ENCODE measurements at regions not wholly inside any gene's neighbourhood (a gene's known extent, or its start where the extent isn't known, plus 50 kb on each side); places are given as distances from the start of the nearest gene placed in this dataset.
A peak's percentile ranks its signal among the peaks of the same experiment; 100 is the strongest.

DNA sequence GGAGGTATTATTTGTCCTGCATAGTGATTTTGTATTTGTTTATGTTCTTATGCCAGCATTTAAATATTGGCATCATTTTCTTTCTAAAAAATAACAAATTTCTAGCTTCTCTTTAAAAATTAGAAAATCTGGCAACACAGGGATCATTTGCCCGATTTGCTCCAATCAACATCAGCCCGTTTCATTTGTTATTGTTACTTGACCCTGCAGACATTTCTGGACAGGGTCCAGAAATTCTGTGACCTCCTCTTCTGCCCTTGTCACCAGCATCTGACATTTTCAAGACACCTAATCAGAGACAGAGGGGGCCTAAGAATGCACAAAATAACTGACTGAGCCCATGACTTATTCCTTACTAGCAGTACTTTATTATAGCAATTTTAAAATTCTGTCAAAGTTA lies 253.3 kb downstream of the MREG start:
- Histone ChIP-seq H3K9me3 (replicated peaks; ENCODE audit: control insufficient read depth, low read depth, low read length) (no peaks in the 10 kb centered on the region), H3K27me3 (ENCODE audit: control insufficient read depth, insufficient read depth, low read length) (no peaks in the 10 kb centered on the region), H3K36me3 (ENCODE audit: control insufficient read depth, insufficient read depth, low read length) (no peaks in the 10 kb centered on the region), H3K4me3 (ENCODE audit: low read length) (no peak overlapping the region), H3K4me1 (ENCODE audit: control insufficient read depth, insufficient read depth, low read length) (peaks cover 2% of the 10 kb centered on the region), H3K27ac (ENCODE audit: low read length) (no peak overlapping the region)
- WGBS (ENCODE audit: insufficient coverage): 70% methylated on average over 2 of the region's 2 CpGs
- no peak for DNase-seq

DNA sequence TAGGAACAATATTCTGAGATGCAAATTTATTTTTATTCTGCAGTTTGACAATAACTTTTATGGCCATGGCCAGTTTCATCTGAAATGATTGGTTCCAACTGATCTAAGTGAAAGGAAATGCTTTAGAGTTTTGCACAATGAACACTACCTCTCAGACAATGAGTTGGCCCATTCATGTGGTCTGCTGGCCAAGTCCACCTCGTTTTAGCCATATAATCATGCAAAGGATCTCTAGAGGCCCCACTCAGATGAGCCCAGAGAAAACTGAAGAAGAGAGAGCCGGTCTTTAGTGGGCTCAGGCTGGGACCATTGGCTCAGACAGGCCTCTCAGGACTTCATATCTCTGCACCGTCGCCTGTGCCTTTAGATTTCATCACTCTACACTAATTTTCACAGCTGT lies 254.7 kb downstream of the MREG start:
- no peaks in the 10 kb centered on the region for H3K9me3 ChIP-seq (replicated peaks; ENCODE audit: control insufficient read depth, low read depth, low read length)
- no peak overlapping the region for H3K27ac ChIP-seq (ENCODE audit: low read length)
- peaks cover 2% of the 10 kb centered on the region for H3K4me1 ChIP-seq (ENCODE audit: control insufficient read depth, insufficient read depth, low read length)
- no peaks in the 10 kb centered on the region for H3K36me3 ChIP-seq (ENCODE audit: control insufficient read depth, insufficient read depth, low read length)
- H3K4me3 ChIP-seq (ENCODE audit: low read length): no peak overlapping the region
- 50% methylated on average over 1 of the region's 4 CpGs for WGBS (ENCODE audit: insufficient coverage)
- H3K27me3 ChIP-seq (ENCODE audit: control insufficient read depth, insufficient read depth, low read length): no peaks in the 10 kb centered on the region
- peak; percentile 66 for DNase-seq

DNA sequence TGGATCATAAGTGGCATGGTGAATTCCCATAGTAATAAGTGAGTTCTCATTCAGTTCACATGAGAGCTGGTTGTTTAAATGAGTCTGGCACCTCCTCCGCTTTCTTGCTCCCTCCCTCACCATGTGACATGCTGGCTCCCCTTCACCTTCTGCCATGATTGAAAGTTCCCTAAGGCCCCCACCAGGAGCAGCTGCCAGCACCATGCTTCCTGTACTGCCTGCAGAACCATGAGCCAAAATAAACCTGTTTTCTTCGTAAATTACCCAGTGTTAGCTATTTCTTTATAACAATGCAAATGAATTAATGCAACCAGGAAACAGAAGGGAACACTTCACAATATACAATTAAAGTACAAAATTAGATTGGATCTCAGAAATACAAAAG lies 257.0 kb downstream of the MREG start:
- no peak overlapping the region for H3K27ac ChIP-seq (ENCODE audit: low read length)
- no peaks in the 10 kb centered on the region for H3K36me3 ChIP-seq (ENCODE audit: control insufficient read depth, insufficient read depth, low read length)
- 100% methylated on average over 1 of the region's 2 CpGs for WGBS (ENCODE audit: insufficient coverage)
- no peaks in the 10 kb centered on the region for H3K9me3 ChIP-seq (replicated peaks; ENCODE audit: control insufficient read depth, low read depth, low read length)
- peaks cover 2% of the 10 kb centered on the region for H3K4me1 ChIP-seq (ENCODE audit: control insufficient read depth, insufficient read depth, low read length)
- H3K27me3 ChIP-seq (ENCODE audit: control insufficient read depth, insufficient read depth, low read length): no peaks in the 10 kb centered on the region
- no peak for DNase-seq
- no peak overlapping the region for H3K4me3 ChIP-seq (ENCODE audit: low read length)

- 100% methylated on average over 1 of the region's 4 CpGs for WGBS (ENCODE audit: insufficient coverage)
- no peak for DNase-seq
- Histone ChIP-seq H3K9me3 (replicated peaks; ENCODE audit: control insufficient read depth, low read depth, low read length) (no peaks in the 10 kb centered on the region), H3K4me3 (ENCODE audit: low read length) (no peak overlapping the region), H3K36me3 (ENCODE audit: control insufficient read depth, insufficient read depth, low read length) (no peaks in the 10 kb centered on the region), H3K27me3 (ENCODE audit: control insufficient read depth, insufficient read depth, low read length) (no peaks in the 10 kb centered on the region), H3K4me1 (ENCODE audit: control insufficient read depth, insufficient read depth, low read length) (peaks cover 2% of the 10 kb centered on the region), H3K27ac (ENCODE audit: low read length) (no peak overlapping the region)
Observed at GRCh38 chr2:215755641-215756345, 257.6 kb downstream of the MREG start.

- Histone ChIP-seq H3K9me3 (replicated peaks; ENCODE audit: control insufficient read depth, low read depth, low read length) (no peaks in the 10 kb centered on the region), H3K4me3 (ENCODE audit: low read length) (no peak overlapping the region), H3K36me3 (ENCODE audit: control insufficient read depth, insufficient read depth, low read length) (no peaks in the 10 kb centered on the region), H3K27me3 (ENCODE audit: control insufficient read depth, insufficient read depth, low read length) (no peaks in the 10 kb centered on the region), H3K4me1 (ENCODE audit: control insufficient read depth, insufficient read depth, low read length) (peaks cover 7% of the 10 kb centered on the region), H3K27ac (ENCODE audit: low read length) (no peak overlapping the region)
- 72% methylated on average over 2 of the region's 3 CpGs for WGBS (ENCODE audit: insufficient coverage)
- DNase-seq: peak; percentile 46
Observed at GRCh38 chr2:215754546-215754945, 258.8 kb downstream of the MREG start.

DNA sequence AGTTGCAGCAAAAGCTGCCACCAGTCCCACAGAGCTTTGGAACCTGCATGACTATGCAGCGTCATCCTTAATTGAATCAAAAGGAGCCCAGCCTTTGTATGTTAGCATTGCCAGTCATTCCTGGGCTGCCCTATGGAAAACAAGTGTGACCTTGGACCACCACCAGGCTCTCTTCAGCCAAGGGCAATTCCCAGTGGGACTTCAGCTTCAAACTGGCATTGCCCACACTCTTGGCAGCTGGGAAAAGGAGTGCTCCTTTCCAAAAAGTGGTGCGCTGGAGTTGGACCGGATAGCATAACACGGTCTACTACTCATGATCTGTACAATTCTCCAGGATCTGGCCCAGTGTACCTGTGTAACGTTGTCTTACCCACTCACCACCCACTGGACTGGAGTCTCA lies 259.5 kb downstream of the MREG start:
- 92% methylated on average over 5 of the region's 5 CpGs for WGBS (ENCODE audit: insufficient coverage)
- peaks cover 12% of the 10 kb centered on the region for H3K4me1 ChIP-seq (ENCODE audit: control insufficient read depth, insufficient read depth, low read length)
- H3K27ac ChIP-seq (ENCODE audit: low read length): no peak overlapping the region
- DNase-seq: no peak
- no peaks in the 10 kb centered on the region for H3K9me3 ChIP-seq (replicated peaks; ENCODE audit: control insufficient read depth, low read depth, low read length)
- H3K4me3 ChIP-seq (ENCODE audit: low read length): no peak overlapping the region
- no peaks in the 10 kb centered on the region for H3K36me3 ChIP-seq (ENCODE audit: control insufficient read depth, insufficient read depth, low read length)
- H3K27me3 ChIP-seq (ENCODE audit: control insufficient read depth, insufficient read depth, low read length): no peaks in the 10 kb centered on the region

DNA sequence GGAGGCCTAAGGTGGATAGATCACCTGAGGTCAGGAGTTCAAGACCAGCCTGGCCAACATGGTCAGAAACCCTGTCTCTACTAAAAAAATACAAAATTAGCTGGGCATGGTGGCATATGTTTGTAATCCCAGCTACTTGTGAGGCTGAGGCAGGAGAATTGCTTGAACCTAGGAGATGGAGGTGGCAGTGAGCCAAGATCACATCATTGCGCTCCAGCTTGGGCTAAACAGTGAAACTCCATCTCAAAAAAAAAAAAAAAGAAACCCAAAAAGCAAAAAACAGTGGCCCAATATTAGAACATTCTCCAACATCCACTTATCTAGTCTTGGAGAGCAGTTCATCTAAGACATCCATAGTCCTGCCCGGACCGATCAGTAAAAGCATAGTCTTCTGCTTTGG lies 260.4 kb downstream of the MREG start:
- WGBS (ENCODE audit: insufficient coverage): no CpG with 5 or more reads among the region's 3 CpGs
- H3K27me3 ChIP-seq (ENCODE audit: control insufficient read depth, insufficient read depth, low read length): no peaks in the 10 kb centered on the region
- no peak for DNase-seq
- no peaks in the 10 kb centered on the region for H3K36me3 ChIP-seq (ENCODE audit: control insufficient read depth, insufficient read depth, low read length)
- no peak overlapping the region for H3K4me3 ChIP-seq (ENCODE audit: low read length)
- H3K4me1 ChIP-seq (ENCODE audit: control insufficient read depth, insufficient read depth, low read length): peaks cover 17% of the 10 kb centered on the region
- no peak overlapping the region for H3K27ac ChIP-seq (ENCODE audit: low read length)
- no peaks in the 10 kb centered on the region for H3K9me3 ChIP-seq (replicated peaks; ENCODE audit: control insufficient read depth, low read depth, low read length)

GRCh38 chr2:215752436-215752835 lies 260.9 kb downstream of the MREG start:
- H3K27ac ChIP-seq (ENCODE audit: low read length): no peak overlapping the region
- no peak overlapping the region for H3K4me3 ChIP-seq (ENCODE audit: low read length)
- peaks cover 17% of the 10 kb centered on the region for H3K4me1 ChIP-seq (ENCODE audit: control insufficient read depth, insufficient read depth, low read length)
- no peak for DNase-seq
- H3K9me3 ChIP-seq (replicated peaks; ENCODE audit: control insufficient read depth, low read depth, low read length): no peaks in the 10 kb centered on the region
- H3K27me3 ChIP-seq (ENCODE audit: control insufficient read depth, insufficient read depth, low read length): no peaks in the 10 kb centered on the region
- no CpG with 5 or more reads among the region's 4 CpGs for WGBS (ENCODE audit: insufficient coverage)
- H3K36me3 ChIP-seq (ENCODE audit: control insufficient read depth, insufficient read depth, low read length): no peaks in the 10 kb centered on the region

DNA sequence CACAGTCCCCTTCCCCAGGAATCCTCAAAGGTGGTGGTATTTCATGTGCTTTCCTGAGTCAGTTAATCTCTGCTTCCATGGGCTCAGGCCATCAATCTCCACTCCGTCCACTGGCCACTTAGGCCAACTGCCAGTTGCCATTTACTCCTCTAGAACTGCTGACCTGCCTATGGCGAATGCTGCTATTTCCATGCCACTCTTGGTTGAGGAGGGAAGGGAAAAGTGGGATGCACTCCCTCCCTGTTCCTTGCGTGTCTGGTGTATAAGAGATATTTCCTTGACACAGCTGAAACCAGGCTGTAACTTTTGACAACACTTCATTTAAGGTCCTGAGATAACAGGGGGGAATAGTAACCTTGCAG lies 261.5 kb downstream of the MREG start:
- Histone ChIP-seq H3K4me1 (ENCODE audit: control insufficient read depth, insufficient read depth, low read length) (peaks cover 17% of the 10 kb centered on the region), H3K9me3 (replicated peaks; ENCODE audit: control insufficient read depth, low read depth, low read length) (no peaks in the 10 kb centered on the region), H3K36me3 (ENCODE audit: control insufficient read depth, insufficient read depth, low read length) (no peaks in the 10 kb centered on the region), H3K4me3 (ENCODE audit: low read length) (no peak overlapping the region), H3K27ac (ENCODE audit: low read length) (no peak overlapping the region), H3K27me3 (ENCODE audit: control insufficient read depth, insufficient read depth, low read length) (no peaks in the 10 kb centered on the region)
- WGBS (ENCODE audit: insufficient coverage): no CpG with 5 or more reads among the region's 3 CpGs
- no peak for DNase-seq

- Histone ChIP-seq H3K27ac (ENCODE audit: low read length) (no peak overlapping the region), H3K9me3 (replicated peaks; ENCODE audit: control insufficient read depth, low read depth, low read length) (no peaks in the 10 kb centered on the region), H3K36me3 (ENCODE audit: control insufficient read depth, insufficient read depth, low read length) (no peaks in the 10 kb centered on the region), H3K27me3 (ENCODE audit: control insufficient read depth, insufficient read depth, low read length) (no peaks in the 10 kb centered on the region), H3K4me3 (ENCODE audit: low read length) (no peak overlapping the region), H3K4me1 (ENCODE audit: control insufficient read depth, insufficient read depth, low read length) (peaks cover 17% of the 10 kb centered on the region)
- DNase-seq: no peak
- 50% methylated on average over 1 of the region's 3 CpGs for WGBS (ENCODE audit: insufficient coverage)
Observed at GRCh38 chr2:215751200-215751910, 262.0 kb downstream of the MREG start.

Data from muscle of leg (tissue), 3 donors.